SU-DHL-6 (cell line): ENCODE measurements at regions not wholly inside any gene's neighbourhood (a gene's known extent, or its start where the extent isn't known, plus 50 kb on each side); places are given as distances from the start of the nearest gene placed in this dataset.

Experiments used
- H2AFZ ChIP-seq: fragments of 200-600 bp; sonication (generic); 2 replicates; pipeline ENCODE4 v1.6.1; 2014; ENCODE audit warnings: low read depth, mild to moderate bottlenecking, moderate library complexity, mixed read lengths, antibody characterized with exemption, low read length; ENCODE audit not compliant: severe bottlenecking
- H3F3A ChIP-seq: fragments of 200-600 bp; shearing (Covaris generic); 2 replicates; pipeline ENCODE4 v1.6.0; 2016; ENCODE audit warnings: antibody characterized with exemption, mild to moderate bottlenecking; ENCODE audit not compliant: insufficient read depth
- H3K27ac ChIP-seq: fragments of 200-600 bp; sonication (generic); 2 replicates; pipeline ENCODE4 v1.5.1; 2016; ENCODE audit warnings: low read depth, mild to moderate bottlenecking, low read length, moderate library complexity, mixed read lengths
- H3K27me3 ChIP-seq: fragments of 200-600 bp; sonication (generic), shearing (Covaris generic); 2 replicates; pipeline ENCODE4 v1.6.0; 2014; ENCODE audit warnings: mild to moderate bottlenecking, low read length
- H3K36me3 ChIP-seq: fragments of 200-600 bp; sonication (generic); 2 replicates; pipeline ENCODE4 v1.6.1; 2014; ENCODE audit warnings: mild to moderate bottlenecking, low read length, mixed read lengths
- H3K4me2 ChIP-seq: fragments of 300-600, 200-600 bp; shearing (Covaris generic), sonication (generic); 2 replicates; pipeline ENCODE4 v1.6.0; 2014; ENCODE audit warnings: low read length, low read depth, mild to moderate bottlenecking; ENCODE audit not compliant: poor library complexity, severe bottlenecking
- H3K4me3 ChIP-seq: fragments of 200-600 bp; sonication (generic); 2 replicates; pipeline ENCODE4 v1.5.1; 2014; ENCODE audit warnings: antibody characterized with exemption, low read length, mild to moderate bottlenecking, mixed read lengths; ENCODE audit not compliant: insufficient read depth, poor library complexity, severe bottlenecking
- H3K79me2 ChIP-seq: fragments of 200-600 bp; sonication (generic); 2 replicates; pipeline ENCODE4 v1.6.1; 2014; ENCODE audit warnings: mild to moderate bottlenecking, low read length, moderate library complexity; ENCODE audit not compliant: insufficient read depth
- H3K9ac ChIP-seq: fragments of 200-600 bp; sonication (generic); 2 replicates; pipeline ENCODE4 v1.7.0; 2014; ENCODE audit warnings: mild to moderate bottlenecking, low read length
- H3K9me2 ChIP-seq: fragments of 200-600 bp; sonication (generic); replicated peaks from 2 replicates; pipeline ENCODE4 v1.6.1; 2014; ENCODE audit warnings: low read length; ENCODE audit not compliant: insufficient read depth
- H3K9me3 ChIP-seq: fragments of 200-600 bp; sonication (generic); 2 replicates; pipeline ENCODE4 v1.6.1; 2014; ENCODE audit warnings: low read length, mixed read lengths; ENCODE audit not compliant: insufficient read depth
- H4K20me1 ChIP-seq: fragments of 200-600 bp; sonication (generic); 2 replicates; pipeline ENCODE4 v1.6.1; 2014; ENCODE audit warnings: low read depth, mild to moderate bottlenecking, antibody characterized with exemption, low read length, moderate library complexity, mixed read lengths
- EZH2phosphoT487 ChIP-seq: fragments of 200-600 bp; sonication (generic), shearing (Covaris generic); conservative IDR thresholded peaks from 2 replicates; pipeline ENCODE4 v1.6.1; 2018; ENCODE audit warnings: mild to moderate bottlenecking, antibody characterized with exemption, low read length, moderate library complexity, mixed read lengths
- TF ChIP-seq, protein P1 (sequence below): fragments of 200-600 bp; sonication (generic); IDR thresholded peaks from one replicate; pipeline ENCODE4 v1.5.1; 2017; ENCODE audit warnings: antibody characterized with exemption, mild to moderate bottlenecking, low read length, moderate library complexity; ENCODE audit not compliant: insufficient read depth, poor library complexity, severe bottlenecking

DNA sequence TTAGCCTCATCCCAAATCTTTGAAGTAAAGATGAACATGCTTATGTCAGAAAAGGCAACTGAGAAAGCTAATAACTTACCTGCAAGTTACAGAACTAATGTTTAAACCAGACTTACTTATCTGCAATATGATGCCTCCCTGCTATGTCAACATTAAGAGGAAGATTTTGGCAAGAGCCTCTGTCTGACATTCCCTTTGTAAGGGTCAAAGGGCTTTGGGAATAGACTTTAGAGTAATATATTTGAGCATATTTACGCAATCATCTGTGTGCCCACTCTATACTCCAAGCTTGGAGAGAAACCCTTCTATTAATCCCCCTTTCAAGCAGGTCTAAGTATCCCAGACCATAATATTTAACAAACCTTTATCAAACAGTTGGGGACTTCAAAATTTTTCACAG, 389.4 kb downstream of the NPIPA8 start:
- Histone ChIP-seq H3K4me2 (no peak overlapping the region), H2AFZ (no peak overlapping the region), H3K36me3 (no peaks in the 10 kb centered on the region), H3K9ac (no peak overlapping the region), H3K9me3 (no peaks in the 10 kb centered on the region), H3K9me2 (no peaks in the 10 kb centered on the region), H3K27ac (no peak overlapping the region), H4K20me1 (no peaks in the 10 kb centered on the region), H3K79me2 (no peaks in the 10 kb centered on the region), H3K4me3 (no peak overlapping the region), H3K27me3 (no peaks in the 10 kb centered on the region), H3F3A (no peaks in the 10 kb centered on the region)
- TF ChIP-seq EZH2phosphoT487 = no peak
- TF ChIP-seq, protein P1, sequence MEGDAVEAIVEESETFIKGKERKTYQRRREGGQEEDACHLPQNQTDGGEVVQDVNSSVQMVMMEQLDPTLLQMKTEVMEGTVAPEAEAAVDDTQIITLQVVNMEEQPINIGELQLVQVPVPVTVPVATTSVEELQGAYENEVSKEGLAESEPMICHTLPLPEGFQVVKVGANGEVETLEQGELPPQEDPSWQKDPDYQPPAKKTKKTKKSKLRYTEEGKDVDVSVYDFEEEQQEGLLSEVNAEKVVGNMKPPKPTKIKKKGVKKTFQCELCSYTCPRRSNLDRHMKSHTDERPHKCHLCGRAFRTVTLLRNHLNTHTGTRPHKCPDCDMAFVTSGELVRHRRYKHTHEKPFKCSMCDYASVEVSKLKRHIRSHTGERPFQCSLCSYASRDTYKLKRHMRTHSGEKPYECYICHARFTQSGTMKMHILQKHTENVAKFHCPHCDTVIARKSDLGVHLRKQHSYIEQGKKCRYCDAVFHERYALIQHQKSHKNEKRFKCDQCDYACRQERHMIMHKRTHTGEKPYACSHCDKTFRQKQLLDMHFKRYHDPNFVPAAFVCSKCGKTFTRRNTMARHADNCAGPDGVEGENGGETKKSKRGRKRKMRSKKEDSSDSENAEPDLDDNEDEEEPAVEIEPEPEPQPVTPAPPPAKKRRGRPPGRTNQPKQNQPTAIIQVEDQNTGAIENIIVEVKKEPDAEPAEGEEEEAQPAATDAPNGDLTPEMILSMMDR = no peak

DNA sequence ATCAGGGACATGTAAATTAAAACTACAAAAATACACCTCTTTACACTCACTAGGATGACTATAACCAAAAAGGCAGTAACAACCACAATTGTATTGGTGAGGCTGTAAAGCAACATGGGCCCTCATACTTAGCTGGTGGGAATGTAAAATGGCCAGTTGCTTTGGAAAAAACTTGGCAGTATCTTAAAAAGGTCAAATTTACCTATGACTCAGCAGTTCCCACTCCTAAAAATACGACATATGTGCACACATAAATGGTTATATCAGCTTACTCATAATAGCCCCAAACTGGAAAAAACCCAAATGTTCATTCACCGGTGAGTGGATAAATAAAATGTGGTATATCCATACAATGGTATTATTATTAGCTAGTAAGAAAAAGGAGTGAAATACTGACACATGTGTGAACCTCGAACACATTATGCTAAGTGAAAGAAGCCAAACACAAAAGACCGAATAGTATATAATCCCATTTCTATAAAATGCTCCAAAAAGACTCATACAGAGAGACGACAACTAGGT, 391.4 kb downstream of the NPIPA8 start:
- Histone ChIP-seq H3K9me2 (no peaks in the 10 kb centered on the region), H3K79me2 (no peaks in the 10 kb centered on the region), H3F3A (no peaks in the 10 kb centered on the region), H4K20me1 (no peaks in the 10 kb centered on the region), H2AFZ (no peak overlapping the region), H3K4me2 (no peak overlapping the region), H3K4me3 (no peak overlapping the region), H3K36me3 (no peaks in the 10 kb centered on the region), H3K27ac (no peak overlapping the region), H3K27me3 (no peaks in the 10 kb centered on the region), H3K9ac (no peak overlapping the region), H3K9me3 (no peaks in the 10 kb centered on the region)
- TF ChIP-seq, protein P1 = no peak
- TF ChIP-seq EZH2phosphoT487 = no peak

DNA sequence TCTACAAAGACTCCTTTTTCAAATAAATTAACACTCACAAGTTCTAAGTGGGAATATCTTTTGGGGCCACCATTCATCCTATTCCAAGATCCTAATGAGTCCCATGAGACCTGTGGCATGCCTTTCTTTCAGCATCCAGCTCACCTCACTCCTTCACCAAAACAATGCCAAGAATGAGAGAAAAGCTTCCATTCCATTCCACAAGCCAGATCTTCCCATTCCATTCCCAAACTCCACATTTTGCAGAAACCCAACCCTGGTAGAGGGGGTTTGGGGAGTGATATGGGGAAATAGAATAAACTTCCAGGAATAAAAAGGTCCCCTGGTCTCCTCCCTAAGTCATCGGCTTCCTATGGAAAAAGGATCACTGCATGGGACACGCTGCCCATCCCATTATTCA, 392.2 kb downstream of the NPIPA8 start:
- Histone ChIP-seq H3K79me2 (no peaks in the 10 kb centered on the region), H3K9me3 (no peaks in the 10 kb centered on the region), H3K27ac (no peak overlapping the region), H3K27me3 (no peaks in the 10 kb centered on the region), H3K36me3 (no peaks in the 10 kb centered on the region), H3K9me2 (no peaks in the 10 kb centered on the region), H3K4me2 (no peak overlapping the region), H2AFZ (no peak overlapping the region), H3K9ac (no peak overlapping the region), H3K4me3 (no peak overlapping the region), H3F3A (no peaks in the 10 kb centered on the region), H4K20me1 (no peaks in the 10 kb centered on the region)
- TF ChIP-seq, protein P1 = no peak
- no peak for TF ChIP-seq EZH2phosphoT487
